ENCODE measurements at regions not wholly inside any gene's neighbourhood (a gene's known extent, or its start where the extent isn't known, plus 50 kb on each side); places are given as distances from the start of the nearest gene placed in this dataset.

- no peaks in the 10 kb centered on the region for H3K27me3 ChIP-seq (replicated peaks; ENCODE audit: control insufficient read depth, insufficient read depth, low read length, poor library complexity, severe bottlenecking)
- no peaks in the 10 kb centered on the region for H3K36me3 ChIP-seq (ENCODE audit: control insufficient read depth, insufficient read depth, low read length)
- no peaks in the 10 kb centered on the region for H3K4me1 ChIP-seq (ENCODE audit: control insufficient read depth, insufficient read depth, low read length, poor library complexity, severe bottlenecking)
Measured at GRCh38 chr11:122359081-122359571, 243.1 kb upstream of the BLID start.

GRCh38 chr11:122358292-122358691 is 242.3 kb upstream of the BLID start:
- H3K27ac ChIP-seq (ENCODE audit: insufficient read depth, low read length, poor library complexity, severe bottlenecking): no peak overlapping the region
- no peak for DNase-seq
- H3K4me1 ChIP-seq (ENCODE audit: control insufficient read depth, insufficient read depth, low read length, poor library complexity, severe bottlenecking): no peaks in the 10 kb centered on the region
- no peaks in the 10 kb centered on the region for H3K27me3 ChIP-seq (replicated peaks; ENCODE audit: control insufficient read depth, insufficient read depth, low read length, poor library complexity, severe bottlenecking)
- no peak overlapping the region for H3K4me3 ChIP-seq (ENCODE audit: insufficient read depth, low read depth, low read length, poor library complexity, severe bottlenecking)
- H3K36me3 ChIP-seq (ENCODE audit: control insufficient read depth, insufficient read depth, low read length): no peaks in the 10 kb centered on the region
- H3K9me3 ChIP-seq (ENCODE audit: control insufficient read depth, low read length): no peaks in the 10 kb centered on the region

More at GRCh38 chr11:122359081-122359571, 243.1 kb upstream of the BLID start:
- H3K27ac ChIP-seq (ENCODE audit: insufficient read depth, low read length, poor library complexity, severe bottlenecking): no peak overlapping the region
- no peak for DNase-seq
- H3K9me3 ChIP-seq (ENCODE audit: control insufficient read depth, low read length): no peaks in the 10 kb centered on the region
- H3K4me3 ChIP-seq (ENCODE audit: insufficient read depth, low read depth, low read length, poor library complexity, severe bottlenecking): no peak overlapping the region

- DNase-seq: no peak
- no peak overlapping the region for H3K27ac ChIP-seq (ENCODE audit: insufficient read depth, low read length, poor library complexity, severe bottlenecking)
- H3K4me1 ChIP-seq (ENCODE audit: control insufficient read depth, insufficient read depth, low read length, poor library complexity, severe bottlenecking): no peaks in the 10 kb centered on the region
- H3K9me3 ChIP-seq (ENCODE audit: control insufficient read depth, low read length): no peaks in the 10 kb centered on the region
- H3K4me3 ChIP-seq (ENCODE audit: insufficient read depth, low read depth, low read length, poor library complexity, severe bottlenecking): no peak overlapping the region
- no peaks in the 10 kb centered on the region for H3K27me3 ChIP-seq (replicated peaks; ENCODE audit: control insufficient read depth, insufficient read depth, low read length, poor library complexity, severe bottlenecking)
- H3K36me3 ChIP-seq (ENCODE audit: control insufficient read depth, insufficient read depth, low read length): no peaks in the 10 kb centered on the region
Measured at GRCh38 chr11:122355968-122356367, 240.0 kb upstream of the BLID start.

- no peak overlapping the region for H3K27ac ChIP-seq (ENCODE audit: insufficient read depth, low read length, poor library complexity, severe bottlenecking)
- no peak for DNase-seq
- H3K9me3 ChIP-seq (ENCODE audit: control insufficient read depth, low read length): no peaks in the 10 kb centered on the region
- no peaks in the 10 kb centered on the region for H3K4me1 ChIP-seq (ENCODE audit: control insufficient read depth, insufficient read depth, low read length, poor library complexity, severe bottlenecking)
- H3K4me3 ChIP-seq (ENCODE audit: insufficient read depth, low read depth, low read length, poor library complexity, severe bottlenecking): no peak overlapping the region
- no peaks in the 10 kb centered on the region for H3K27me3 ChIP-seq (replicated peaks; ENCODE audit: control insufficient read depth, insufficient read depth, low read length, poor library complexity, severe bottlenecking)
- H3K36me3 ChIP-seq (ENCODE audit: control insufficient read depth, insufficient read depth, low read length): no peaks in the 10 kb centered on the region
Measured at GRCh38 chr11:122354025-122354697, 238.1 kb upstream of the BLID start.

- Histone ChIP-seq H3K27me3 (replicated peaks; ENCODE audit: control insufficient read depth, insufficient read depth, low read length, poor library complexity, severe bottlenecking) (no peaks in the 10 kb centered on the region), H3K9me3 (ENCODE audit: control insufficient read depth, low read length) (no peaks in the 10 kb centered on the region)
Measured at GRCh38 chr11:122353561-122353960, 237.5 kb upstream of the BLID start.

GRCh38 chr11:122348659-122349409 is 232.8 kb upstream of the BLID start:
- Histone ChIP-seq H3K27ac (ENCODE audit: insufficient read depth, low read length, poor library complexity, severe bottlenecking) (no peak overlapping the region), H3K9me3 (ENCODE audit: control insufficient read depth, low read length) (no peaks in the 10 kb centered on the region), H3K4me3 (ENCODE audit: insufficient read depth, low read depth, low read length, poor library complexity, severe bottlenecking) (no peak overlapping the region), H3K36me3 (ENCODE audit: control insufficient read depth, insufficient read depth, low read length) (no peaks in the 10 kb centered on the region), H3K27me3 (replicated peaks; ENCODE audit: control insufficient read depth, insufficient read depth, low read length, poor library complexity, severe bottlenecking) (no peaks in the 10 kb centered on the region), H3K4me1 (ENCODE audit: control insufficient read depth, insufficient read depth, low read length, poor library complexity, severe bottlenecking) (no peaks in the 10 kb centered on the region)
- no peak for DNase-seq

More at GRCh38 chr11:122353561-122353960, 237.5 kb upstream of the BLID start:
- Histone ChIP-seq H3K36me3 (ENCODE audit: control insufficient read depth, insufficient read depth, low read length) (no peaks in the 10 kb centered on the region), H3K27ac (ENCODE audit: insufficient read depth, low read length, poor library complexity, severe bottlenecking) (no peak overlapping the region), H3K4me3 (ENCODE audit: insufficient read depth, low read depth, low read length, poor library complexity, severe bottlenecking) (no peak overlapping the region), H3K4me1 (ENCODE audit: control insufficient read depth, insufficient read depth, low read length, poor library complexity, severe bottlenecking) (no peaks in the 10 kb centered on the region)
- DNase-seq: no peak

GRCh38 chr11:122346006-122346405 is 230.0 kb upstream of the BLID start:
- H3K4me1 ChIP-seq (ENCODE audit: control insufficient read depth, insufficient read depth, low read length, poor library complexity, severe bottlenecking): no peaks in the 10 kb centered on the region
- H3K27me3 ChIP-seq (replicated peaks; ENCODE audit: control insufficient read depth, insufficient read depth, low read length, poor library complexity, severe bottlenecking): no peaks in the 10 kb centered on the region
- DNase-seq: no peak
- H3K4me3 ChIP-seq (ENCODE audit: insufficient read depth, low read depth, low read length, poor library complexity, severe bottlenecking): no peak overlapping the region
- no peaks in the 10 kb centered on the region for H3K9me3 ChIP-seq (ENCODE audit: control insufficient read depth, low read length)
- no peaks in the 10 kb centered on the region for H3K36me3 ChIP-seq (ENCODE audit: control insufficient read depth, insufficient read depth, low read length)
- H3K27ac ChIP-seq (ENCODE audit: insufficient read depth, low read length, poor library complexity, severe bottlenecking): no peak overlapping the region

- Histone ChIP-seq H3K36me3 (ENCODE audit: control insufficient read depth, insufficient read depth, low read length) (no peaks in the 10 kb centered on the region), H3K4me3 (ENCODE audit: insufficient read depth, low read depth, low read length, poor library complexity, severe bottlenecking) (no peak overlapping the region), H3K4me1 (ENCODE audit: control insufficient read depth, insufficient read depth, low read length, poor library complexity, severe bottlenecking) (no peaks in the 10 kb centered on the region), H3K27me3 (replicated peaks; ENCODE audit: control insufficient read depth, insufficient read depth, low read length, poor library complexity, severe bottlenecking) (no peaks in the 10 kb centered on the region), H3K9me3 (ENCODE audit: control insufficient read depth, low read length) (no peaks in the 10 kb centered on the region), H3K27ac (ENCODE audit: insufficient read depth, low read length, poor library complexity, severe bottlenecking) (no peak overlapping the region)
- no peak for DNase-seq
Measured at GRCh38 chr11:122345586-122345985, 229.6 kb upstream of the BLID start.

GRCh38 chr11:122344215-122344614 is 228.2 kb upstream of the BLID start:
- Histone ChIP-seq H3K4me1 (ENCODE audit: control insufficient read depth, insufficient read depth, low read length, poor library complexity, severe bottlenecking) (no peaks in the 10 kb centered on the region), H3K4me3 (ENCODE audit: insufficient read depth, low read depth, low read length, poor library complexity, severe bottlenecking) (no peak overlapping the region), H3K9me3 (ENCODE audit: control insufficient read depth, low read length) (no peaks in the 10 kb centered on the region), H3K27ac (ENCODE audit: insufficient read depth, low read length, poor library complexity, severe bottlenecking) (no peak overlapping the region), H3K36me3 (ENCODE audit: control insufficient read depth, insufficient read depth, low read length) (no peaks in the 10 kb centered on the region), H3K27me3 (replicated peaks; ENCODE audit: control insufficient read depth, insufficient read depth, low read length, poor library complexity, severe bottlenecking) (no peaks in the 10 kb centered on the region)
- no peak for DNase-seq

GRCh38 chr11:122343210-122343609 is 227.2 kb upstream of the BLID start:
- H3K27me3 ChIP-seq (replicated peaks; ENCODE audit: control insufficient read depth, insufficient read depth, low read length, poor library complexity, severe bottlenecking): no peaks in the 10 kb centered on the region
- H3K4me3 ChIP-seq (ENCODE audit: insufficient read depth, low read depth, low read length, poor library complexity, severe bottlenecking): no peak overlapping the region
- no peaks in the 10 kb centered on the region for H3K4me1 ChIP-seq (ENCODE audit: control insufficient read depth, insufficient read depth, low read length, poor library complexity, severe bottlenecking)
- no peak for DNase-seq
- H3K9me3 ChIP-seq (ENCODE audit: control insufficient read depth, low read length): no peaks in the 10 kb centered on the region
- no peak overlapping the region for H3K27ac ChIP-seq (ENCODE audit: insufficient read depth, low read length, poor library complexity, severe bottlenecking)
- H3K36me3 ChIP-seq (ENCODE audit: control insufficient read depth, insufficient read depth, low read length): no peaks in the 10 kb centered on the region

Measured in effector memory CD4-positive, alpha-beta T cell (primary cell).